ENCODE measurements at regions not wholly inside any gene's neighbourhood (a gene's known extent, or its start where the extent isn't known, plus 50 kb on each side); places are given as distances from the start of the nearest gene placed in this dataset.
"Not testable (repeated sequence)": the region's sequence is repeated elsewhere in the genome, so short reads cannot be mapped to it uniquely, and the experiment has no call there.

DNA sequence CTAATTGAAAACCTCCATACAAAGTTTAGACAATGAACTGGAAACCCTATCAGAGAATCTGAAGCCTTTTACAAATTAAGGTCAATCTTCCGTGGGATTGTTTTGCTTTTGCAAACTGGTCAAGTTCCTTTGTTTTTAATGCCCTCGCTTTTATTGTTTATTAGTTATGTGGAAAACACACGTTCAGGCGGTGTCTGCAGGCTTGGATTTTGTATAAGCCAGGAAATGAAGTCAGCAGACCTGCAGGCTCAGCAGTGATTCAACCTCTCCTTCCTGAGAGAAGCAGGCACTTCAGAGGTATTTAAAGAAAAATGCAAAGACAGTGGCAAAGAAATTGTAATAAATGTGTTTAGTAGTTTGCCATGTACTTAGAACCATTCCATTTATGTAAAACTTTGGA is 103.4 kb upstream of the PDE10A start (continued):
- TF ChIP-seq SCRT2 (tag by site-specific recombination; IDR thresholded peaks at IDR 0.05) = no peak
- no peak for TF ChIP-seq YY2 (tag by site-specific recombination; IDR thresholded peaks at IDR 0.05)
- no peak for TF ChIP-seq ZNF391 (tag by site-specific recombination; IDR thresholded peaks at IDR 0.05; ENCODE audit: borderline replicate concordance, low read depth)
- no peak for TF ChIP-seq ZNF398 (tag by site-specific recombination; IDR thresholded peaks at IDR 0.05)
- TF ChIP-seq ZNF132 (tag by site-specific recombination; IDR thresholded peaks at IDR 0.05; ENCODE audit: borderline replicate concordance) = no peak

- Histone ChIP-seq H3K36me3 (ENCODE audit: control insufficient read depth in 2 of 2, insufficient read depth in 1 of 2, low read length in 2 of 2) (no peaks in the 10 kb centered on the region), H3K27ac (ENCODE audit: extremely low read depth, low read depth, low read length) (no peak overlapping the region), H3K9me3 (ENCODE audit: control insufficient read depth, insufficient read depth, low read depth, low read length) (no peaks in the 10 kb centered on the region), H3K4me1 (ENCODE audit: control insufficient read depth, insufficient read depth, low read length) (no peaks in the 10 kb centered on the region), H3K4me3 (ENCODE audit: low read depth, low read length) (no peak overlapping the region)
- TF ChIP-seq, protein P1, sequence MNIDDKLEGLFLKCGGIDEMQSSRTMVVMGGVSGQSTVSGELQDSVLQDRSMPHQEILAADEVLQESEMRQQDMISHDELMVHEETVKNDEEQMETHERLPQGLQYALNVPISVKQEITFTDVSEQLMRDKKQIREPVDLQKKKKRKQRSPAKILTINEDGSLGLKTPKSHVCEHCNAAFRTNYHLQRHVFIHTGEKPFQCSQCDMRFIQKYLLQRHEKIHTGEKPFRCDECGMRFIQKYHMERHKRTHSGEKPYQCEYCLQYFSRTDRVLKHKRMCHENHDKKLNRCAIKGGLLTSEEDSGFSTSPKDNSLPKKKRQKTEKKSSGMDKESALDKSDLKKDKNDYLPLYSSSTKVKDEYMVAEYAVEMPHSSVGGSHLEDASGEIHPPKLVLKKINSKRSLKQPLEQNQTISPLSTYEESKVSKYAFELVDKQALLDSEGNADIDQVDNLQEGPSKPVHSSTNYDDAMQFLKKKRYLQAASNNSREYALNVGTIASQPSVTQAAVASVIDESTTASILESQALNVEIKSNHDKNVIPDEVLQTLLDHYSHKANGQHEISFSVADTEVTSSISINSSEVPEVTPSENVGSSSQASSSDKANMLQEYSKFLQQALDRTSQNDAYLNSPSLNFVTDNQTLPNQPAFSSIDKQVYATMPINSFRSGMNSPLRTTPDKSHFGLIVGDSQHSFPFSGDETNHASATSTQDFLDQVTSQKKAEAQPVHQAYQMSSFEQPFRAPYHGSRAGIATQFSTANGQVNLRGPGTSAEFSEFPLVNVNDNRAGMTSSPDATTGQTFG (tag by site-specific recombination; IDR thresholded peaks at IDR 0.05; ENCODE audit: borderline replicate concordance) = no peak
- TF ChIP-seq SP3 (tag by site-specific recombination; IDR thresholded peaks at IDR 0.05) = no peak
- no peak for TF ChIP-seq ZNF560 (tag by site-specific recombination; IDR thresholded peaks at IDR 0.05; ENCODE audit: borderline replicate concordance)
- no peak for TF ChIP-seq ZNF366 (tag by site-specific recombination; conservative IDR thresholded peaks at IDR 0.05)
- TF ChIP-seq SALL2 (tag by site-specific recombination; IDR thresholded peaks at IDR 0.05; ENCODE audit: borderline replicate concordance) = no peak
- TF ChIP-seq BCL11A (tag by site-specific recombination; IDR thresholded peaks at IDR 0.05; ENCODE audit: low read depth) = no peak
- TF ChIP-seq ZNF623 (tag by site-specific recombination; IDR thresholded peaks at IDR 0.05) = no peak
- TF ChIP-seq, protein P2, sequence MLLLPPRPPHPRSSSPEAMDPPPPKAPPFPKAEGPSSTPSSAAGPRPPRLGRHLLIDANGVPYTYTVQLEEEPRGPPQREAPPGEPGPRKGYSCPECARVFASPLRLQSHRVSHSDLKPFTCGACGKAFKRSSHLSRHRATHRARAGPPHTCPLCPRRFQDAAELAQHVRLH (tag by site-specific recombination; IDR thresholded peaks at IDR 0.05) = no peak
- TF ChIP-seq ZNF302 (tag by site-specific recombination; IDR thresholded peaks at IDR 0.05; ENCODE audit: low read depth) = no peak
- TF ChIP-seq, protein P3, sequence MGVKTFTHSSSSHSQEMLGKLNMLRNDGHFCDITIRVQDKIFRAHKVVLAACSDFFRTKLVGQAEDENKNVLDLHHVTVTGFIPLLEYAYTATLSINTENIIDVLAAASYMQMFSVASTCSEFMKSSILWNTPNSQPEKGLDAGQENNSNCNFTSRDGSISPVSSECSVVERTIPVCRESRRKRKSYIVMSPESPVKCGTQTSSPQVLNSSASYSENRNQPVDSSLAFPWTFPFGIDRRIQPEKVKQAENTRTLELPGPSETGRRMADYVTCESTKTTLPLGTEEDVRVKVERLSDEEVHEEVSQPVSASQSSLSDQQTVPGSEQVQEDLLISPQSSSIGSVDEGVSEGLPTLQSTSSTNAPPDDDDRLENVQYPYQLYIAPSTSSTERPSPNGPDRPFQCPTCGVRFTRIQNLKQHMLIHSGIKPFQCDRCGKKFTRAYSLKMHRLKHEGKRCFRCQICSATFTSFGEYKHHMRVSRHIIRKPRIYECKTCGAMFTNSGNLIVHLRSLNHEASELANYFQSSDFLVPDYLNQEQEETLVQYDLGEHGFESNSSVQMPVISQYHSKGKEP (tag by site-specific recombination; IDR thresholded peaks at IDR 0.05) = no peak
- no peak for TF ChIP-seq ZNF529 (tag by site-specific recombination; IDR thresholded peaks at IDR 0.05; ENCODE audit: insufficient replicate concordance)
- TF ChIP-seq FEZF1 (tag by site-specific recombination; IDR thresholded peaks at IDR 0.05) = no peak
- POLR2A ChIA-PET = no interaction called here
- CTCF ChIA-PET = no interaction called here
Measured at GRCh38 chr6:165766026-165766425, 103.0 kb upstream of the PDE10A start.

DNA sequence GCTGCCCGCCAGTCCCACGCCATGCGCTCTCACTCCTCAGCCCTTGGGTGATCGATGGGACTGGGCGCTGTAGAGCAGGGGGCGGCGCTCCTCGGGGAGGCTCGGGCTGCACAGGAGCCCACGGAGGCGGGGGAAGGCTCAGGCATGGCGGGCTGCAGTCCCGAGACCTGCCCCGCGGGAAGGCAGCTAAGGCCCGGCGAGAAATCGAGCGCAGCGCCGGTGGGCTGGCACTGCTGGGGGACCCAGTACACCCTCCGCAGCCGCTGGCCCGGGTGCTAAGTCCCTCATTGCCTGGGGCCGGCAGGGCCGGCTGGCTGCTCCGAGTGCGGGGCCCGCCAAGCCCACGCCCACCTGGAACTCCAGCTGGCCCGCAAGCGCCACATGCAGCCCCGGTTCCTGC is 102.2 kb upstream of the PDE10A start:
- CTCF ChIA-PET = interaction anchor here (0.5 kb wide), 1 partner anchor 1950 kb away, joined by 5 read pairs; no protein-coding TSS in a partner anchor
- H3K27ac ChIP-seq (ENCODE audit: extremely low read depth, low read depth, low read length); H3K4me3 ChIP-seq (ENCODE audit: low read depth, low read length); H3K4me1 ChIP-seq (ENCODE audit: control insufficient read depth, insufficient read depth, low read length); H3K9me3 ChIP-seq (ENCODE audit: control insufficient read depth, insufficient read depth, low read depth, low read length); POLR2A ChIA-PET; H3K36me3 ChIP-seq (ENCODE audit: control insufficient read depth in 2 of 2, insufficient read depth in 1 of 2, low read length in 2 of 2): not testable (repeated sequence)

Data from HEK293 (cell line).